OCI-LY1 (cell line): ENCODE measurements at regions not wholly inside any gene's neighbourhood (a gene's known extent, or its start where the extent isn't known, plus 50 kb on each side); places are given as distances from the start of the nearest gene placed in this dataset.
"Not testable (repeated sequence)": the region's sequence is repeated elsewhere in the genome, so short reads cannot be mapped to it uniquely, and the experiment has no call there.

Experiments used
- H2AFZ ChIP-seq: fragments of 200-600 bp; sonication (generic), shearing (Covaris generic); 2 replicates; pipeline ENCODE4 v1.6.0; 2014; ENCODE audit warnings: antibody characterized with exemption, mild to moderate bottlenecking, low read length
- H3F3A ChIP-seq: fragments of 200-600 bp; sonication (generic), shearing (Covaris generic); 2 replicates; pipeline ENCODE4 v1.6.0; 2014; ENCODE audit warnings: mild to moderate bottlenecking, antibody characterized with exemption, low read length, moderate library complexity; ENCODE audit not compliant: insufficient read depth
- H3K27ac ChIP-seq: fragments of 200-600 bp; sonication (generic); 2 replicates; pipeline ENCODE4 v1.5.1; 2014; ENCODE audit warnings: low read length, mixed run types, mild to moderate bottlenecking, low read depth; ENCODE audit not compliant: poor library complexity, severe bottlenecking
- H3K27me3 ChIP-seq: fragments of 200-600 bp; sonication (generic); 2 replicates; pipeline ENCODE4 v1.6.0; 2014; ENCODE audit warnings: antibody characterized with exemption, mild to moderate bottlenecking, low read length, moderate library complexity; ENCODE audit not compliant: insufficient read depth
- H3K36me3 ChIP-seq: fragments of 200-600 bp; sonication (generic); 2 replicates; pipeline ENCODE4 v1.6.1; 2014; ENCODE audit warnings: mild to moderate bottlenecking, antibody characterized with exemption, low read length, moderate library complexity, mixed read lengths; ENCODE audit not compliant: insufficient read depth
- H3K4me1 ChIP-seq: fragments of 200-600 bp; sonication (generic); 2 replicates; pipeline ENCODE4 v1.5.1; 2014; ENCODE audit warnings: mild to moderate bottlenecking, low read length, moderate library complexity; ENCODE audit not compliant: insufficient read depth, severe bottlenecking
- H3K4me2 ChIP-seq: fragments of 200-600 bp; sonication (generic), shearing (Covaris generic); 2 replicates; pipeline ENCODE4 v1.6.1; 2014; ENCODE audit warnings: low read length
- H3K4me3 ChIP-seq: fragments of 200-600 bp; sonication (generic); 2 replicates; pipeline ENCODE4 v1.5.1; 2014; ENCODE audit warnings: low read length, low read depth, mild to moderate bottlenecking, mixed read lengths; ENCODE audit not compliant: poor library complexity, severe bottlenecking
- H3K79me2 ChIP-seq: fragments of 200-600 bp; shearing (Covaris generic); 2 replicates; pipeline ENCODE4 v1.6.1; 2016; ENCODE audit warnings: mixed run types, low read length, mixed read lengths; ENCODE audit not compliant: insufficient read depth
- H3K9ac ChIP-seq: fragments of 200-600 bp; sonication (generic), shearing (Covaris generic); 2 replicates; pipeline ENCODE4 v1.6.1; 2014; ENCODE audit warnings: mild to moderate bottlenecking, low read length, mixed read lengths
- H3K9me2 ChIP-seq: fragments of 200-600 bp; sonication (generic), shearing (Covaris generic); 2 replicates; pipeline ENCODE4 v1.6.1; 2014; ENCODE audit warnings: low read depth, mild to moderate bottlenecking, low read length, mixed read lengths
- H3K9me3 ChIP-seq: fragments of 200-600 bp; shearing (Covaris generic); 2 replicates; pipeline ENCODE4 v1.6.1; 2014; ENCODE audit warnings: low read length, mixed read lengths
- H4K20me1 ChIP-seq: fragments of 200-600 bp; sonication (generic), shearing (Covaris generic); 2 replicates; pipeline ENCODE4 v1.6.0; 2016; ENCODE audit warnings: mild to moderate bottlenecking, low read length; ENCODE audit not compliant: insufficient read depth
- CTCF ChIP-seq: fragments of 200-600 bp; sonication (generic), shearing (Covaris generic); IDR thresholded peaks from 2 replicates; pipeline ENCODE4 v1.5.1; 2017; ENCODE audit warnings: mild to moderate bottlenecking, antibody characterized with exemption, low read length, moderate library complexity, mixed read lengths
- EZH2 ChIP-seq: fragments of 200-600 bp; sonication (generic), shearing (Covaris generic); IDR thresholded peaks from 2 replicates; pipeline ENCODE4 v1.8.0; 2017; ENCODE audit warnings: borderline replicate concordance, mixed run types, mild to moderate bottlenecking, antibody characterized with exemption, low read length, moderate library complexity, mixed read lengths

GRCh38 chr4:137804906-137805495, 272.7 kb upstream of the PCDH18 start:
- no peaks in the 10 kb centered on the region for H3F3A ChIP-seq
- H2AFZ ChIP-seq: no peak overlapping the region
- no peaks in the 10 kb centered on the region for H3K36me3 ChIP-seq
- no peak overlapping the region for H3K4me2 ChIP-seq
- no peak overlapping the region for H3K4me3 ChIP-seq
- H3K79me2 ChIP-seq: no peaks in the 10 kb centered on the region
- H3K4me1 ChIP-seq: no peaks in the 10 kb centered on the region
- H4K20me1 ChIP-seq: no peaks in the 10 kb centered on the region
- H3K9ac ChIP-seq: no peak overlapping the region
- H3K9me2 ChIP-seq: no peaks in the 10 kb centered on the region
- TF ChIP-seq CTCF: no peak
- H3K27me3 ChIP-seq: no peaks in the 10 kb centered on the region
- no peak overlapping the region for H3K27ac ChIP-seq
- no peaks in the 10 kb centered on the region for H3K9me3 ChIP-seq

GRCh38 chr4:137800861-137801260, 268.6 kb upstream of the PCDH18 start:
- Histone ChIP-seq H3K27me3 (no peaks in the 10 kb centered on the region), H3K27ac (no peak overlapping the region), H3K79me2 (no peaks in the 10 kb centered on the region), H2AFZ (no peak overlapping the region), H4K20me1 (no peaks in the 10 kb centered on the region), H3F3A (no peaks in the 10 kb centered on the region), H3K4me1 (no peaks in the 10 kb centered on the region), H3K9me2 (no peaks in the 10 kb centered on the region), H3K36me3 (no peaks in the 10 kb centered on the region), H3K4me3 (no peak overlapping the region), H3K4me2 (no peak overlapping the region), H3K9ac (no peak overlapping the region), H3K9me3 (no peaks in the 10 kb centered on the region)
- no peak for TF ChIP-seq CTCF
- no peak for TF ChIP-seq EZH2

GRCh38 chr4:137794764-137795254, 262.5 kb upstream of the PCDH18 start:
- Histone ChIP-seq H3K4me2 (no peak overlapping the region), H3F3A (no peaks in the 10 kb centered on the region), H3K27me3 (no peaks in the 10 kb centered on the region), H3K36me3 (no peaks in the 10 kb centered on the region), H3K4me1 (no peaks in the 10 kb centered on the region), H3K9ac (no peak overlapping the region), H3K27ac (no peak overlapping the region), H3K4me3 (no peak overlapping the region), H3K9me3 (no peaks in the 10 kb centered on the region), H3K9me2 (no peaks in the 10 kb centered on the region), H4K20me1 (no peaks in the 10 kb centered on the region), H3K79me2 (no peaks in the 10 kb centered on the region), H2AFZ (no peak overlapping the region)
- TF ChIP-seq CTCF (no peak), EZH2 (no peak)

GRCh38 chr4:137789263-137789662, 257.0 kb upstream of the PCDH18 start:
- H3F3A ChIP-seq, H3K4me2 ChIP-seq, H3K9me3 ChIP-seq, H3K79me2 ChIP-seq, H3K9ac ChIP-seq, H3K36me3 ChIP-seq, H3K4me3 ChIP-seq, H3K9me2 ChIP-seq, H4K20me1 ChIP-seq, H3K27ac ChIP-seq, H3K4me1 ChIP-seq, H2AFZ ChIP-seq, H3K27me3 ChIP-seq: not testable (repeated sequence)

GRCh38 chr4:137783923-137784322, 251.6 kb upstream of the PCDH18 start:
- H3K4me2 ChIP-seq: not testable (repeated sequence)

More at GRCh38 chr4:137783923-137784322, 251.6 kb upstream of the PCDH18 start:
- H3K36me3 ChIP-seq, H3F3A ChIP-seq, H3K4me1 ChIP-seq, H3K27me3 ChIP-seq, H3K27ac ChIP-seq, H2AFZ ChIP-seq, H3K9ac ChIP-seq, H4K20me1 ChIP-seq, H3K79me2 ChIP-seq, H3K9me2 ChIP-seq, H3K9me3 ChIP-seq, H3K4me3 ChIP-seq: not testable (repeated sequence)
